Body of pancreas (tissue), 4 donors: ENCODE measurements at regions not wholly inside any gene's neighbourhood (a gene's known extent, or its start where the extent isn't known, plus 50 kb on each side); places are given as distances from the start of the nearest gene placed in this dataset.

ENCODE experiments used
- ATAC-seq: fragments of 150-250 bp; one replicate; pipeline ENCODE4 v1.9.1; 2016
- DNase-seq, 4 donors: peaks; one replicate each; pipeline ENCODE4 v3.0.0-alpha.2; 2019
- H3K27ac ChIP-seq, 4 donors: fragments of 200-600 bp; sonication (generic); 1 replicate in 3 of 4; 2 replicates in 1 of 4; pipeline versions ENCODE4 v1.5.1 to v1.6.1; 2016 to 2019; ENCODE audit warnings: mild to moderate bottlenecking in 1 of 4, mixed read lengths in 1 of 4, moderate library complexity in 1 of 4
- H3K27me3 ChIP-seq, 2 donors: fragments of 200-600 bp; sonication (generic); one replicate each; pipeline ENCODE4 v1.6.0; 2016; ENCODE audit warnings: mild to moderate bottlenecking in 1 of 2
- H3K36me3 ChIP-seq, 2 donors: fragments of 200-600 bp; sonication (generic); replicated peaks in 1 of 2; 2 replicates each; pipeline ENCODE4 v1.5.1; 2016; ENCODE audit warnings: low read depth in 2 of 2; ENCODE audit not compliant: insufficient read depth in 1 of 2
- H3K4me1 ChIP-seq: fragments of 200-600 bp; sonication (generic); one replicate; pipeline ENCODE4 v1.6.0; 2016
- H3K4me3 ChIP-seq, 2 donors: fragments of 200-600 bp; sonication (generic); 1 replicate in 1 of 2; 2 replicates in 1 of 2; pipeline ENCODE4 v1.5.1; 2016 to 2019
- H3K9me3 ChIP-seq, 3 donors: fragments of 200-600 bp; sonication (generic); 1 replicate in 2 of 3; 2 replicates in 1 of 3; pipeline ENCODE4 v1.5.1; 2016
- POLR2A ChIP-seq, 3 donors: fragments of 450-650 bp; IDR thresholded peaks; one replicate each; pipeline ENCODE4 v1.6.1; 2016; ENCODE audit warnings: antibody characterized with exemption in 3 of 3, mild to moderate bottlenecking in 2 of 3
- WGBS, 2 donors: methylation state at CpG; one replicate each; pipeline ENCODE4 v1.1.5; 2017; 5-methylcytosine and 5-hydroxymethylcytosine counted together
- intact Hi-C: fragments of 100-400 bp; cut with DNase I; formaldehyde crosslinking; loops from one replicate; pipeline ENCODE4 v1.15.1; 2023
- TF ChIP-seq, protein P1 (sequence below), 7 experiments: fragments of 450-650 bp in 4 of 7; fragments of 200-600 bp in 3 of 7; sonication (generic) in 3 of 7; IDR thresholded peaks; one replicate each; pipeline ENCODE4 v1.5.1; 2016 to 2019; ENCODE audit warnings: antibody characterized with exemption in 7 of 7

GRCh38 chr11:36854875-36855274 is 256.8 kb upstream of the RAG2 start:
- TF ChIP-seq POLR2A (IDR thresholded peaks at IDR 0.05), result no peak
- TF ChIP-seq, protein P1, sequence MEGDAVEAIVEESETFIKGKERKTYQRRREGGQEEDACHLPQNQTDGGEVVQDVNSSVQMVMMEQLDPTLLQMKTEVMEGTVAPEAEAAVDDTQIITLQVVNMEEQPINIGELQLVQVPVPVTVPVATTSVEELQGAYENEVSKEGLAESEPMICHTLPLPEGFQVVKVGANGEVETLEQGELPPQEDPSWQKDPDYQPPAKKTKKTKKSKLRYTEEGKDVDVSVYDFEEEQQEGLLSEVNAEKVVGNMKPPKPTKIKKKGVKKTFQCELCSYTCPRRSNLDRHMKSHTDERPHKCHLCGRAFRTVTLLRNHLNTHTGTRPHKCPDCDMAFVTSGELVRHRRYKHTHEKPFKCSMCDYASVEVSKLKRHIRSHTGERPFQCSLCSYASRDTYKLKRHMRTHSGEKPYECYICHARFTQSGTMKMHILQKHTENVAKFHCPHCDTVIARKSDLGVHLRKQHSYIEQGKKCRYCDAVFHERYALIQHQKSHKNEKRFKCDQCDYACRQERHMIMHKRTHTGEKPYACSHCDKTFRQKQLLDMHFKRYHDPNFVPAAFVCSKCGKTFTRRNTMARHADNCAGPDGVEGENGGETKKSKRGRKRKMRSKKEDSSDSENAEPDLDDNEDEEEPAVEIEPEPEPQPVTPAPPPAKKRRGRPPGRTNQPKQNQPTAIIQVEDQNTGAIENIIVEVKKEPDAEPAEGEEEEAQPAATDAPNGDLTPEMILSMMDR (IDR thresholded peaks at IDR 0.05), result no peak
- no peaks in the 10 kb centered on the region for H3K27me3 ChIP-seq
- intact Hi-C loops, result no loop called here
- H3K4me1 ChIP-seq, result no peaks in the 10 kb centered on the region
- WGBS, 2 donors, result 36 to 44% methylated on average over 4 of the region's 4 CpGs
- DNase-seq (no peak), ATAC-seq (no peak)
- H3K36me3 ChIP-seq, result no peaks in the 10 kb centered on the region
- H3K27ac ChIP-seq, result no peak overlapping the region
- H3K4me3 ChIP-seq, result no peak overlapping the region
- no peaks in the 10 kb centered on the region for H3K9me3 ChIP-seq

DNA sequence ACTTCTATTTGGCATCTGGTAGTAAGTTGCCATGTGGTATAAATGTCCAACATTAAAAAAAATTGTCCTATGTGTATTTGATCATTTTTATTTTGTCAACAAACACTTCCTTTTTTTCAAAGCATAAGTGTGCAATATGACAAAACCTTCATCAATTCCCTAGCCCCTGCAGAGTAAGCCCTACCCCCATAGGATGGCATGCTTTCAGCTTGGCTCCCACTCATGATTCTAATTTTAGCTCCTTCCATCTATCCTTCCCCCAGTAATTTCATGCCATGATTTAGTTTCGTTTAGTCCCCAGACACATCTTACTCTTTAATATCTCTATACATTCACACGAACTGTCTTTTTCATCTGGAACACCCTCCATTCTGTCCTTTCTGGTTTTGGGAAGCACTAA is 250.6 kb upstream of the RAG2 start:
- Histone ChIP-seq H3K27ac (no peak overlapping the region), H3K36me3 (no peaks in the 10 kb centered on the region), H3K4me1 (no peaks in the 10 kb centered on the region), H3K27me3 (no peaks in the 10 kb centered on the region), H3K9me3 (no peaks in the 10 kb centered on the region), H3K4me3 (no peak overlapping the region)
- intact Hi-C loops, result no loop called here
- ATAC-seq, result no peak
- TF ChIP-seq POLR2A (IDR thresholded peaks at IDR 0.05), result no peak
- TF ChIP-seq, protein P1 (IDR thresholded peaks at IDR 0.05), result no peak
- no peak for DNase-seq
- WGBS, 2 donors, result 59 to 62% methylated on average over 2 of the region's 2 CpGs

DNA sequence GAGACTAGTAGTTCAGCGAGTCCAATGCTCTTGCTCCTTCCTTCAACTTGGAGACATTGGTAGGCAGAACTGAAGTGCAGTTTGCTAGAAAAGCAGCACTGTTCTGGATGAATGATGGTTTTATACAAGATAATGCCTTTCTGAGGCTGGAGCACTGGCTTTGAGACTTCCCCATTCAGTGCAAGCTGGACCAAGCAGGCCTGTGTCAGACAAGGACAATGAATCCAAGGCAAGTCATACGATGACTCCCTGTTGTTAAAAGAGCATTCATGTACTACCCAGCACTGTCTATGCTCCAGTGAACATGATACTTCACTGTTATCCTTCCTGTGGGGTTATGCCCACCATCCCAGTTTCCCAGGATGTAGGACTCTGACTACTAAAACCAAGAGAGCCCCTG is 242.3 kb upstream of the RAG2 start:
- no peak for ATAC-seq
- TF ChIP-seq, protein P1 (IDR thresholded peaks at IDR 0.05), result no peak
- TF ChIP-seq POLR2A (IDR thresholded peaks at IDR 0.05), result no peak
- no peak for DNase-seq
- 60 to 62% methylated on average over 2 of the region's 2 CpGs for WGBS, 2 donors
- Histone ChIP-seq H3K4me3 (no peak overlapping the region), H3K9me3 (no peaks in the 10 kb centered on the region), H3K36me3 (no peaks in the 10 kb centered on the region), H3K27me3 (no peaks in the 10 kb centered on the region), H3K27ac (no peak overlapping the region), H3K4me1 (no peaks in the 10 kb centered on the region)
- intact Hi-C loops, result no loop called here

- Histone ChIP-seq H3K4me1 (no peaks in the 10 kb centered on the region), H3K4me3 (no peak overlapping the region), H3K27me3 (no peaks in the 10 kb centered on the region), H3K27ac (no peak overlapping the region), H3K9me3 (no peaks in the 10 kb centered on the region), H3K36me3 (no peaks in the 10 kb centered on the region)
- WGBS, 2 donors, result 21 to 40% methylated on average over 1 of the region's 1 CpG
- TF ChIP-seq, protein P1 (IDR thresholded peaks at IDR 0.05), result no peak
- TF ChIP-seq POLR2A (IDR thresholded peaks at IDR 0.05), result no peak
- no peak for DNase-seq
- intact Hi-C loops, result no loop called here
- ATAC-seq, result no peak
These were observed 239.9 kb upstream of the RAG2 start for GRCh38 chr11:36837831-36838437.

DNA sequence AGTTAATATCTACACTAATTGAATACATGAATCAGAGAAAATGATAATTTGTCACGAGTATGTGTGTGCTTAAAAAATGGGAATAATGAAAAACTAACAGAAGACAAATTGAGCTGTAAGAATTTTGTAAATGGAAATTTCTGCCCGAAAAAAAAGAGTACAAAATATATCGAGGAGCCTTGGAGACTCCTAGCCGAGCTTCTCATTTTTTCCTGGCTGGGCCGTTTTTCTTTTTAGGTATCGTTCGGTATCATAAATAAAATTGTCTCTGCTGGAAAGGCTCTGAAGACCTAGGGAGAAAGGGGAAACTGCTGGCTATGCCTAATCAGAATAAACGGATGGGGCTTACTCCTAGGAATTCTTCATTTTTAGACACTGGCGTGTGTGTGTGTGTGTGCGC is 227.2 kb upstream of the RAG2 start:
- TF ChIP-seq, protein P1 (IDR thresholded peaks at IDR 0.05), result no peak
- TF ChIP-seq POLR2A (IDR thresholded peaks at IDR 0.05), result no peak
- WGBS, 2 donors, result 71 to 72% methylated on average over 10 of the region's 10 CpGs
- no peaks in the 10 kb centered on the region for H3K36me3 ChIP-seq
- no peaks in the 10 kb centered on the region for H3K4me1 ChIP-seq
- H3K4me3 ChIP-seq, result no peak overlapping the region
- no peak overlapping the region for H3K27ac ChIP-seq
- no peaks in the 10 kb centered on the region for H3K27me3 ChIP-seq
- no peak for DNase-seq
- no peak for ATAC-seq
- intact Hi-C loops, result no loop called here
- no peaks in the 10 kb centered on the region for H3K9me3 ChIP-seq
